GM08714 (cell line): ENCODE measurements at regions not wholly inside any gene's neighbourhood (a gene's known extent, or its start where the extent isn't known, plus 50 kb on each side); places are given as distances from the start of the nearest gene placed in this dataset.

Source experiments
- H3K4me3 ChIP-seq: fragments of 200-500 bp; sonication (Bioruptor generic); 2 replicates; pipeline ENCODE4 v1.5.1; 2014; ENCODE audit warnings: mild to moderate bottlenecking, low read length, inconsistent platforms
- ZNF274 ChIP-seq: IDR thresholded peaks from 2 replicates; pipeline ENCODE4 v1.6.1; 2012; ENCODE audit warnings: mild to moderate bottlenecking, low read depth, low read length

- H3K4me3 ChIP-seq = no peak overlapping the region
- TF ChIP-seq ZNF274 = no peak
These were observed 626.0 kb upstream of the SEL1L start for GRCh38 chr14:82159624-82160023.

GRCh38 chr14:82180139-82180538 lies 646.5 kb upstream of the SEL1L start:
- no peak for TF ChIP-seq ZNF274
- H3K4me3 ChIP-seq = no peak overlapping the region

- no peak for TF ChIP-seq ZNF274
These were observed 649.0 kb upstream of the SEL1L start for GRCh38 chr14:82182646-82183045.

GRCh38 chr14:82190742-82191141 lies 657.1 kb upstream of the SEL1L start:
- H3K4me3 ChIP-seq = no peak overlapping the region
- TF ChIP-seq ZNF274 = no peak

More at GRCh38 chr14:82182646-82183045, 649.0 kb upstream of the SEL1L start:
- H3K4me3 ChIP-seq = no peak overlapping the region

GRCh38 chr14:82192387-82192786 lies 658.7 kb upstream of the SEL1L start:
- TF ChIP-seq ZNF274 = no peak
- H3K4me3 ChIP-seq = no peak overlapping the region

GRCh38 chr14:82223276-82223675 lies 689.6 kb upstream of the SEL1L start:
- no peak for TF ChIP-seq ZNF274
- no peak overlapping the region for H3K4me3 ChIP-seq

GRCh38 chr14:82224610-82225009 lies 691.0 kb upstream of the SEL1L start:
- no peak for TF ChIP-seq ZNF274
- no peak overlapping the region for H3K4me3 ChIP-seq

- TF ChIP-seq ZNF274 = no peak
- no peak overlapping the region for H3K4me3 ChIP-seq
These were observed 697.1 kb upstream of the SEL1L start for GRCh38 chr14:82230748-82231147.

- no peak overlapping the region for H3K4me3 ChIP-seq
- TF ChIP-seq ZNF274 = no peak
These were observed 705.0 kb upstream of the SEL1L start for GRCh38 chr14:82238649-82239048.

GRCh38 chr14:82239223-82239622 lies 705.6 kb upstream of the SEL1L start:
- no peak overlapping the region for H3K4me3 ChIP-seq
- TF ChIP-seq ZNF274 = no peak

- no peak overlapping the region for H3K4me3 ChIP-seq
- no peak for TF ChIP-seq ZNF274
These were observed 711.1 kb upstream of the SEL1L start for GRCh38 chr14:82244791-82245190.

GRCh38 chr14:82251494-82251893 lies 717.8 kb upstream of the SEL1L start:
- H3K4me3 ChIP-seq = no peak overlapping the region

GRCh38 chr14:82270286-82270685 lies 736.6 kb upstream of the SEL1L start:
- no peak overlapping the region for H3K4me3 ChIP-seq
- TF ChIP-seq ZNF274 = no peak

More at GRCh38 chr14:82251494-82251893, 717.8 kb upstream of the SEL1L start:
- no peak for TF ChIP-seq ZNF274

GRCh38 chr14:82298811-82299210 lies 765.2 kb upstream of the SEL1L start:
- no peak for TF ChIP-seq ZNF274
- H3K4me3 ChIP-seq = no peak overlapping the region

GRCh38 chr14:82309199-82309598 lies 775.5 kb upstream of the SEL1L start:
- no peak for TF ChIP-seq ZNF274
- no peak overlapping the region for H3K4me3 ChIP-seq

GRCh38 chr14:82313889-82314288 lies 780.2 kb upstream of the SEL1L start:
- no peak overlapping the region for H3K4me3 ChIP-seq
- TF ChIP-seq ZNF274 = no peak
